Thyroid gland (tissue), 4 donors: ENCODE measurements at regions not wholly inside any gene's neighbourhood (a gene's known extent, or its start where the extent isn't known, plus 50 kb on each side); places are given as distances from the start of the nearest gene placed in this dataset.

Source experiments
- CTCF ChIP-seq, 6 experiments: fragments of 200-600 bp in 3 of 6; fragments of 450-650 bp in 3 of 6; sonication (generic) in 3 of 6; IDR thresholded peaks; one replicate each; pipeline ENCODE4 v1.5.1; 2016 to 2019; ENCODE audit warnings: antibody characterized with exemption in 6 of 6, mild to moderate bottlenecking in 2 of 6, inconsistent platforms in 1 of 6, moderate library complexity in 1 of 6
- POLR2A ChIP-seq, 2 donors: fragments of 450-650 bp; IDR thresholded peaks; one replicate each; pipeline ENCODE4 v1.6.1; 2017; ENCODE audit warnings: antibody characterized with exemption in 2 of 2, mild to moderate bottlenecking in 2 of 2, moderate library complexity in 1 of 2

GRCh38 chr18:1784113-1784512, 787.2 kb downstream of the METTL4 start:
- no peak for TF ChIP-seq CTCF (IDR thresholded peaks at IDR 0.05)
- TF ChIP-seq POLR2A (IDR thresholded peaks at IDR 0.05), result no peak
